A549 (cell line): ENCODE measurements at regions not wholly inside any gene's neighbourhood (a gene's known extent, or its start where the extent isn't known, plus 50 kb on each side); places are given as distances from the start of the nearest gene placed in this dataset.

ENCODE experiments used
- BHLHE40 ChIP-seq: IDR thresholded peaks from 2 replicates; pipeline ENCODE4 v1.6.1; 2012; ENCODE audit warnings: low read depth, low read length, inconsistent platforms
- CTCF ChIP-seq: fragments of >200 bp; sonication (Bioruptor Twin); formaldehyde crosslinking; IDR thresholded peaks from 3 replicates; pipeline ENCODE4 v1.5.1; 2016
- EP300 ChIP-seq, 2 experiments: fragments of >200 bp; sonication (Bioruptor Twin); formaldehyde crosslinking; IDR thresholded peaks; 2 replicates in 1 of 2; 3 replicates in 1 of 2; pipeline ENCODE4 v1.6.1; 2016 to 2017
- JUNB ChIP-seq: fragments of >200 bp; sonication (Bioruptor Twin); formaldehyde crosslinking; IDR thresholded peaks from 2 replicates; pipeline ENCODE4 v1.6.1; 2016
- POLR2A ChIP-seq: IDR thresholded peaks from 2 replicates; pipeline ENCODE4 v1.6.1; 2012; ENCODE audit warnings: mild to moderate bottlenecking, low read length
- RNF2 ChIP-seq: fragments of 200-600 bp; sonication (generic); IDR thresholded peaks from 2 replicates; pipeline ENCODE4 v1.6.1; 2016; ENCODE audit warnings: low read depth, mild to moderate bottlenecking, antibody characterized with exemption, moderate library complexity, borderline replicate concordance

- no peak for TF ChIP-seq CTCF
- no peak for TF ChIP-seq EP300 (IDR thresholded peaks at IDR 0.05)
- TF ChIP-seq RNF2: no peak
- TF ChIP-seq JUNB: no peak
- TF ChIP-seq POLR2A: no peak
- TF ChIP-seq BHLHE40: no peak
Observed at GRCh38 chr13:103282571-103283450, 216.6 kb upstream of the SLC10A2 start.
